ENCODE measurements at regions not wholly inside any gene's neighbourhood (a gene's known extent, or its start where the extent isn't known, plus 50 kb on each side); places are given as distances from the start of the nearest gene placed in this dataset.

DNA sequence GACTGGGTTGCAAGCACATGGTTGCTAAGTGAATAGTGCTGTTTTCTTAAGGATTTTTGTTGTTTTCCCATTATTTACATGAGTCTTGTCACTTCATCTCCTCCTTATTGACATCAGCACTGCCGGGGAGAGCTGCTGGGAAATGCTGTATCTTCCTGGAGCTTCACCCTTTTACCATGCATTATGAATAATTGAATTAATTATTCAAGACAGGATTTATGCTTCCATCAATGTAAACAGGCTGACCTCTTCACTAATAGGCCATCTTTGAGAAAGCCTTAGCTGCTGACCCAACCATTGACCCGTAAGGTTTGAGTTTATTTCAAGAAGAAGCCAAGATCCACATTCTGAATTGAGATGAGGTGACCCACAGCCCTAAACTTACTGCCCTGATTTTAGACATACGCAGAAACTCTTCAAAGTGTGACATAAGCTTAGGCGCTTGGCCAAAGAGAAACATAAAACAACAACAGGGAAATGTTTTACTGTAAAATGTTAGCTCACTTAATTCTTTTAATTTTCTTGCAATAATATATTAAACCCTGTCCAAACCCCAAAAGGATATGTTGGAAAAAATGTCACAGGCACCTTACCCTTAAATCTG, 365.5 kb upstream of the SYT4 start:
- no peak overlapping the region for H2AFZ ChIP-seq
- H3K36me3 ChIP-seq (ENCODE audit: control insufficient read depth, insufficient read depth, low read length), result no peaks in the 10 kb centered on the region
- TF ChIP-seq, protein P1, sequence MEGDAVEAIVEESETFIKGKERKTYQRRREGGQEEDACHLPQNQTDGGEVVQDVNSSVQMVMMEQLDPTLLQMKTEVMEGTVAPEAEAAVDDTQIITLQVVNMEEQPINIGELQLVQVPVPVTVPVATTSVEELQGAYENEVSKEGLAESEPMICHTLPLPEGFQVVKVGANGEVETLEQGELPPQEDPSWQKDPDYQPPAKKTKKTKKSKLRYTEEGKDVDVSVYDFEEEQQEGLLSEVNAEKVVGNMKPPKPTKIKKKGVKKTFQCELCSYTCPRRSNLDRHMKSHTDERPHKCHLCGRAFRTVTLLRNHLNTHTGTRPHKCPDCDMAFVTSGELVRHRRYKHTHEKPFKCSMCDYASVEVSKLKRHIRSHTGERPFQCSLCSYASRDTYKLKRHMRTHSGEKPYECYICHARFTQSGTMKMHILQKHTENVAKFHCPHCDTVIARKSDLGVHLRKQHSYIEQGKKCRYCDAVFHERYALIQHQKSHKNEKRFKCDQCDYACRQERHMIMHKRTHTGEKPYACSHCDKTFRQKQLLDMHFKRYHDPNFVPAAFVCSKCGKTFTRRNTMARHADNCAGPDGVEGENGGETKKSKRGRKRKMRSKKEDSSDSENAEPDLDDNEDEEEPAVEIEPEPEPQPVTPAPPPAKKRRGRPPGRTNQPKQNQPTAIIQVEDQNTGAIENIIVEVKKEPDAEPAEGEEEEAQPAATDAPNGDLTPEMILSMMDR (IDR thresholded peaks at IDR 0.05), result no peak
- H3K9me3 ChIP-seq (ENCODE audit: control insufficient read depth, low read length), result no peaks in the 10 kb centered on the region
- no peak overlapping the region for H3K4me2 ChIP-seq (ENCODE audit: low read length)
- no peaks in the 10 kb centered on the region for H3K79me2 ChIP-seq
- no peaks in the 10 kb centered on the region for H3K27me3 ChIP-seq (ENCODE audit: control insufficient read depth, insufficient read depth, low read length)
- H3K9ac ChIP-seq, result no peak overlapping the region
- H3K4me1 ChIP-seq, result no peaks in the 10 kb centered on the region
- no peak overlapping the region for H3K4me3 ChIP-seq (ENCODE audit: low read depth, low read length)
- no peak overlapping the region for H3K27ac ChIP-seq

DNA sequence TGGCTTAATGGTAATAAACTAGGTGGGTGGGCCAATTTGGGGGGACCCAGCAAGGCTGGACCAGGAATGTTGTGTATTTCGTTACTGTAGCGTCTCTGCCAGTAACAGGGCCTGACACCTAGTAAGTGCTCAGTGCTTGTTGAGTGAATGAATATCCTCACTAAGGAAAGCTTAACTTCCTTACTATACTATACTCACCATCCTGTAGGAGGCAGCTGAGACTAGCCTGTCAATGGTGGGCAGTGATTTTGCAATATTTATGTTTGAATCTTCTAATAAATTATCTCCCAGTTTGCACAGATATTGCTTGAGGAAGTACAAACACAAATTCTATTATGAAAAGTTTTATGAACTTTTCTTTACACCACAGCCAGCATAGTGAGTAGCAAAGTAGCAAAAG, 370.7 kb upstream of the SYT4 start:
- TF ChIP-seq, protein P1 (IDR thresholded peaks at IDR 0.05), result no peak
- no peak overlapping the region for H3K9ac ChIP-seq
- no peak overlapping the region for H3K4me2 ChIP-seq (ENCODE audit: low read length)
- no peaks in the 10 kb centered on the region for H3K79me2 ChIP-seq
- no peaks in the 10 kb centered on the region for H3K27me3 ChIP-seq (ENCODE audit: control insufficient read depth, insufficient read depth, low read length)
- no peaks in the 10 kb centered on the region for H3K36me3 ChIP-seq (ENCODE audit: control insufficient read depth, insufficient read depth, low read length)
- H3K9me3 ChIP-seq (ENCODE audit: control insufficient read depth, low read length), result no peaks in the 10 kb centered on the region
- no peak overlapping the region for H2AFZ ChIP-seq
- H3K27ac ChIP-seq, result no peak overlapping the region
- H3K4me3 ChIP-seq (ENCODE audit: low read depth, low read length), result no peak overlapping the region
- no peaks in the 10 kb centered on the region for H3K4me1 ChIP-seq

DNA sequence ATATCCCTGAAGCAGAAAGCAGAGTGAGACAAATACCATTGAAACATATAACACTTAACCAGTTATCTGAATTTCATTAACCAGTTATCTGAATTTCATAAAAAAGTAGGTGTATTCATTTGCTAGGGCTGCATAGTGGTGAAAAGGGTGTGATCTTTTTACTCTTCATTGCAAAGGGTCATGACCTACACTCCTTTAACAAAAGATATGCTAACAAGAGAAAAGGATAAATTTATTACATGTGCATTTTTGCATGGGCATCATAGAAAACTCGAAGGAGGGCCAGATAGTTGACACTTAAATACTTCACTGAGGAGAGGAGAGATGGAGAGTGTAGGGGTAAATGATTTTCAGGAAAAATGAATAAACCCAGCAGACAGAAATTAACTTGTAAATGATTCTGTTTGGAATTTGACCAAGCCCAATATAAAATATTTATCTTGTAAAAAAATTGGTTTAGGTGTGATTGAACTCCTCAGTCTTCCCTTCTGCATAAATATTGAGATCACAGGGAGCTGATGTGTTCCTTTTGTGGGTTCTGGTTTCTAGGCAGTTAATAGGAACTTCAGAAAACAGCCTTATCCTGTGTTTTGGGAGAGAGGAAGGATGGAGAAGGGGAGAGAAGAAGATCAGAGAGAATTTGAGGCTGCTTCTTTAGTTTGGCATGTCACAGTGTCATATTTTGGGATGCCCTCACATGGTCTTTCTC, 372.5 kb upstream of the SYT4 start:
- Histone ChIP-seq H2AFZ (no peak overlapping the region), H3K27me3 (ENCODE audit: control insufficient read depth, insufficient read depth, low read length) (no peaks in the 10 kb centered on the region), H3K4me2 (ENCODE audit: low read length) (no peak overlapping the region), H3K4me3 (ENCODE audit: low read depth, low read length) (no peak overlapping the region), H3K9me3 (ENCODE audit: control insufficient read depth, low read length) (no peaks in the 10 kb centered on the region), H3K4me1 (no peaks in the 10 kb centered on the region), H3K36me3 (ENCODE audit: control insufficient read depth, insufficient read depth, low read length) (no peaks in the 10 kb centered on the region), H3K79me2 (no peaks in the 10 kb centered on the region), H3K9ac (no peak overlapping the region), H3K27ac (no peak overlapping the region)
- TF ChIP-seq, protein P1 (IDR thresholded peaks at IDR 0.05), result no peak

DNA sequence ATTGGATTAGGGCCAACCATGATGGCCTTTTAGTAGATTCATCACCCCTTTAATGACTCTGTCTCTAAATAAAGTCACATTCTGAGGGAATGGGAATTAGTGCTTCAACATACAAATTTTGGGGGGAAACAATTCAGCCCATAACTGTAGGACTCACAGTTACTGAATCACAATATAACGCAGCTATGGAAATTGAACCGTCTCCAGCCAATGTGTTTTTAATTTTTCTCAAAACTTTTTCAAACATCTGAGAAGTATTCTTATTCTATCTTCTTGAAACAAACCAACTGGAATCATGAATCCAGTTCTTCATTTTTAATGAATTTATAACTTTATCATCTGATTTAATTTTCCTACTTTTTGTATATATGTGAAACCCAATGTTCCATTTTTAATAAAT, 373.1 kb upstream of the SYT4 start:
- no peak overlapping the region for H3K27ac ChIP-seq
- no peaks in the 10 kb centered on the region for H3K79me2 ChIP-seq
- no peak overlapping the region for H3K9ac ChIP-seq
- H2AFZ ChIP-seq, result no peak overlapping the region
- no peaks in the 10 kb centered on the region for H3K9me3 ChIP-seq (ENCODE audit: control insufficient read depth, low read length)
- H3K4me2 ChIP-seq (ENCODE audit: low read length), result no peak overlapping the region
- TF ChIP-seq, protein P1 (IDR thresholded peaks at IDR 0.05), result no peak
- H3K27me3 ChIP-seq (ENCODE audit: control insufficient read depth, insufficient read depth, low read length), result no peaks in the 10 kb centered on the region
- no peaks in the 10 kb centered on the region for H3K4me1 ChIP-seq
- H3K4me3 ChIP-seq (ENCODE audit: low read depth, low read length), result no peak overlapping the region
- H3K36me3 ChIP-seq (ENCODE audit: control insufficient read depth, insufficient read depth, low read length), result no peaks in the 10 kb centered on the region

DNA sequence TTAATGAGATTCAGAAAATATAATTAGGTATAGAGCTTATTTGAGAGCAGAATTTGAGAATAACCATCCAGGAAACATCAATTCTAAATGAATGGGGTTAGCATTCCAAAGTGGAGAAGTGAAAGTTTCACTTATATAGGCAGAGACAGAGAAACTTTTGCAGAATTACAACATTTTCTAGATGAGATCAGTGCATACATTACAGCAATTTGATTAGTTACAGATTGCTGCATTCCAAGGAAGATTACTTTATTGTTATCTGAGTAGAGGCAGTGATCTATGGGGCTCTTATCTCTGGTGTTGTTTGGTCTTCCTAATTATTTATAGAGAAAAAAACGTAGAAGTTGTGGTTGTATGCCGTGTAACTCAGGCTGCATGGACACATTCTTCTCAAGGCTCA, 373.8 kb upstream of the SYT4 start:
- no peak overlapping the region for H2AFZ ChIP-seq
- no peak overlapping the region for H3K27ac ChIP-seq
- no peaks in the 10 kb centered on the region for H3K36me3 ChIP-seq (ENCODE audit: control insufficient read depth, insufficient read depth, low read length)
- no peak overlapping the region for H3K4me3 ChIP-seq (ENCODE audit: low read depth, low read length)
- H3K27me3 ChIP-seq (ENCODE audit: control insufficient read depth, insufficient read depth, low read length), result no peaks in the 10 kb centered on the region
- H3K9ac ChIP-seq, result no peak overlapping the region
- H3K79me2 ChIP-seq, result no peaks in the 10 kb centered on the region
- TF ChIP-seq, protein P1 (IDR thresholded peaks at IDR 0.05), result no peak
- H3K9me3 ChIP-seq (ENCODE audit: control insufficient read depth, low read length), result no peaks in the 10 kb centered on the region
- H3K4me2 ChIP-seq (ENCODE audit: low read length), result no peak overlapping the region
- no peaks in the 10 kb centered on the region for H3K4me1 ChIP-seq
